Fibroblast of lung (primary cell): ENCODE measurements at regions not wholly inside any gene's neighbourhood (a gene's known extent, or its start where the extent isn't known, plus 50 kb on each side); places are given as distances from the start of the nearest gene placed in this dataset.

ENCODE experiments used
- DNase-seq, 2 donors: peaks; one replicate each; pipeline versions ENCODE4 v3.0.0 to v3.0.0-alpha.2; 2010; ENCODE audit warnings: low read depth in 2 of 2
- H2AFZ ChIP-seq: 2 replicates; pipeline ENCODE4 v1.5.1; 2012; ENCODE audit warnings: low read length, control low read depth, inconsistent platforms
- H3K27ac ChIP-seq: 2 replicates; pipeline ENCODE4 v1.5.1; 2011; ENCODE audit warnings: low read length, control low read depth; ENCODE audit not compliant: insufficient read depth
- H3K27me3 ChIP-seq: 2 replicates; pipeline ENCODE4 v1.5.1; 2011; ENCODE audit warnings: mild to moderate bottlenecking, low read length; ENCODE audit not compliant: control insufficient read depth, insufficient read depth
- H3K36me3 ChIP-seq: 2 replicates; pipeline ENCODE4 v1.5.1; 2011; ENCODE audit warnings: low read length; ENCODE audit not compliant: control insufficient read depth, insufficient read depth
- H3K4me1 ChIP-seq: 2 replicates; pipeline ENCODE4 v1.5.1; 2011; ENCODE audit warnings: low read length; ENCODE audit not compliant: control insufficient read depth, insufficient read depth; ENCODE audit errors: extremely low read depth
- H3K4me2 ChIP-seq: 2 replicates; pipeline ENCODE4 v1.5.1; 2011; ENCODE audit warnings: low read length, control low read depth; ENCODE audit not compliant: insufficient read depth; ENCODE audit errors: extremely low read depth
- H3K4me3 ChIP-seq, 4 experiments: fragments of 200-600 bp in 1 of 4; sonication (generic) in 1 of 4; replicated peaks in 1 of 4; 2 replicates each; pipeline ENCODE4 v1.5.1; 2011 to 2016; ENCODE audit warnings: low read length in 4 of 4, low read depth in 3 of 4, mild to moderate bottlenecking in 3 of 4, control low read depth in 2 of 4, inconsistent platforms in 1 of 4, mixed read lengths in 1 of 4; ENCODE audit not compliant: insufficient read depth in 1 of 4; ENCODE audit errors: control extremely low read depth in 1 of 4
- H3K79me2 ChIP-seq: 2 replicates; pipeline ENCODE4 v1.5.1; 2012; ENCODE audit warnings: mild to moderate bottlenecking, low read length, inconsistent platforms; ENCODE audit not compliant: control insufficient read depth, insufficient read depth
- H3K9ac ChIP-seq: 2 replicates; pipeline ENCODE4 v1.5.1; 2011; ENCODE audit warnings: mild to moderate bottlenecking, low read length, control low read depth; ENCODE audit not compliant: insufficient read depth
- H3K9me3 ChIP-seq: 2 replicates; pipeline ENCODE4 v1.5.1; 2012; ENCODE audit warnings: low read depth, low read length; ENCODE audit not compliant: control insufficient read depth, insufficient read depth
- H4K20me1 ChIP-seq: 2 replicates; pipeline ENCODE4 v1.5.1; 2011; ENCODE audit warnings: low read length; ENCODE audit not compliant: control insufficient read depth, insufficient read depth; ENCODE audit errors: extremely low read depth
- CTCF ChIP-seq, 2 donors: IDR thresholded peaks in 1 of 2; conservative IDR thresholded peaks in 1 of 2; 1 replicate in 1 of 2; 2 replicates in 1 of 2; pipeline ENCODE4 v1.5.1; 2011 to 2012; ENCODE audit warnings: low read length in 2 of 2, control low read depth in 1 of 2, inconsistent platforms in 1 of 2, low read depth in 1 of 2, mild to moderate bottlenecking in 1 of 2
- EZH2 ChIP-seq: IDR thresholded peaks from 2 replicates; pipeline ENCODE4 v1.5.1; 2012; ENCODE audit warnings: low read length, control low read depth, mild to moderate bottlenecking; ENCODE audit errors: missing control alignments

GRCh38 chr4:89502581-89502980, 195.0 kb upstream of the GPRIN3 start:
- TF ChIP-seq CTCF (conservative IDR thresholded peaks at IDR 0.05 in 1 of 2, IDR thresholded peaks at IDR 0.05 in 1 of 2; ENCODE audit: low read depth in 1 of 2, low read length in 2 of 2) (no peak), EZH2 (no peak)
- no peak for DNase-seq
- Histone ChIP-seq H3K79me2 (no peaks in the 10 kb centered on the region), H3K4me2 (no peak overlapping the region), H3K9ac (no peak overlapping the region), H3K27me3 (no peaks in the 10 kb centered on the region), H3K4me3 (no peak overlapping the region), H3K4me1 (no peaks in the 10 kb centered on the region), H3K27ac (no peak overlapping the region), H4K20me1 (no peaks in the 10 kb centered on the region), H3K36me3 (no peaks in the 10 kb centered on the region), H3K9me3 (no peaks in the 10 kb centered on the region), H2AFZ (no peak overlapping the region)

DNA sequence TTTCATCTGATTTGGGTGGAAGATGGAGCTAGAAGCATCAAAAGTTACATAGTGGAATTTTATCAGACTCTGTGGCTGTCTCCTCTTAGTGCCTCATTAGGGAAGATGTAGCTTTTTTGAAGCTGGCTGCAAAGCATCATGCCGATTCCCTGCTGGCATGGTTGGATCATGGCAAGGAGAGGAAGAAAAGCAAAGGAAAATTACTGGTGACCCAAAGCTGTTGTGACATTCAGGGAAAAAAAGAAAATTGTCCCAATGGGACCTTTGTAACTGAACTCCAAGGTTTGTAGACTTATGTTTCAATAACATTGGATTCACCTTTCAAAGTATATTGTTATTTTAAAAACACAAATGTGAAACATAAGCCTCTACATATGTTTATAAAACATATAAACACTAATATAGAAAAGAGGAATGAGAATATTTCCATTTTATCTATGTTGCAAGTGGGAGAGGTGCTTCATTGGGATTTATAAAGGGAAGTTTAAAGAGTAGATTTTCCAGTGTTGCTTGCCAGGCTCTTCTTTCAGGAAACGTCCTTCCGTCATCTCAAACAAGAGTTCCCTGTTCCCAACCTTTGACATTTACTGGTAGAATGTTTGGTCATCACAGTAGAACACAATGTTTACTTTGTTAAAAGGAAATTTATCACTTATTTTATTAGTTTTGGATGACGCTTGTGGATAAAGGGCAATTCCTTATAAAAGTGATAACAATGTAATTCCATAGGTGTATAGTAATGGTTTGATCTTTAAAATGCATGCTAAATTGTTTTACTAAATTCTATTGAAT, 190.1 kb upstream of the GPRIN3 start:
- no peak overlapping the region for H3K4me3 ChIP-seq
- H2AFZ ChIP-seq: no peak overlapping the region
- no peak overlapping the region for H3K9ac ChIP-seq

DNA sequence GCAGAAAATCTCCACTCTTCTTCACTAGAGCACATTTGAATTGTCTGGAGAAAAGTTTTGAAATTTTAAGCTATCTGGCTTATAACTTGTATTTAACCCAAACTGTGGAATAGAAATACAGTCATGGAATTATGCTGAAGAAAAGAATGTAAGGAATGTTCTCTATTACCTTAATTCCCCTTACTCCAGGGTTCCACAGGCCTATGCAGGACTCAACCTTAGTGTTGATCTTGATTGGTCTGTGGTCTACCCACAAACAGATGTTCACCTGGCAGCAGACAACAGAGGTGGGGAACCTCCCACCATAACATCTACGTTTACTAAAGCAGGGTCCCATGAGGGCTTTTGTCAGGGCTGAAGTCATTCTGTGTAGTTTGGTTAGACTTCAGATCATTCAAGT, 189.3 kb upstream of the GPRIN3 start:
- Histone ChIP-seq H4K20me1 (no peaks in the 10 kb centered on the region), H3K9ac (no peak overlapping the region), H3K4me3 (no peak overlapping the region), H3K27me3 (no peaks in the 10 kb centered on the region), H3K36me3 (no peaks in the 10 kb centered on the region), H3K9me3 (no peaks in the 10 kb centered on the region), H3K27ac (no peak overlapping the region), H3K4me2 (no peak overlapping the region), H3K4me1 (peaks cover 6% of the 10 kb centered on the region), H3K79me2 (no peaks in the 10 kb centered on the region), H2AFZ (no peak overlapping the region)
- peak in 1 of 2 donors; percentile 80 for DNase-seq
- TF ChIP-seq EZH2 (no peak), CTCF (conservative IDR thresholded peaks at IDR 0.05 in 1 of 2, IDR thresholded peaks at IDR 0.05 in 1 of 2; ENCODE audit: low read depth in 1 of 2, low read length in 2 of 2) (no peak)

More for the DNA sequence above, 190.1 kb upstream of the GPRIN3 start:
- peaks cover 5% of the 10 kb centered on the region for H3K4me1 ChIP-seq
- no peaks in the 10 kb centered on the region for H3K9me3 ChIP-seq
- DNase-seq: peak in 1 of 2 donors; percentile 47
- H4K20me1 ChIP-seq: no peaks in the 10 kb centered on the region
- H3K36me3 ChIP-seq: no peaks in the 10 kb centered on the region
- H3K4me2 ChIP-seq: no peak overlapping the region
- no peaks in the 10 kb centered on the region for H3K79me2 ChIP-seq
- no peak overlapping the region for H3K27ac ChIP-seq
- TF ChIP-seq EZH2: no peak
- TF ChIP-seq CTCF (conservative IDR thresholded peaks at IDR 0.05 in 1 of 2, IDR thresholded peaks at IDR 0.05 in 1 of 2; ENCODE audit: low read depth in 1 of 2, low read length in 2 of 2): no peak
- no peaks in the 10 kb centered on the region for H3K27me3 ChIP-seq
